ENCODE measurements at regions not wholly inside any gene's neighbourhood (a gene's known extent, or its start where the extent isn't known, plus 50 kb on each side); places are given as distances from the start of the nearest gene placed in this dataset.

DNA sequence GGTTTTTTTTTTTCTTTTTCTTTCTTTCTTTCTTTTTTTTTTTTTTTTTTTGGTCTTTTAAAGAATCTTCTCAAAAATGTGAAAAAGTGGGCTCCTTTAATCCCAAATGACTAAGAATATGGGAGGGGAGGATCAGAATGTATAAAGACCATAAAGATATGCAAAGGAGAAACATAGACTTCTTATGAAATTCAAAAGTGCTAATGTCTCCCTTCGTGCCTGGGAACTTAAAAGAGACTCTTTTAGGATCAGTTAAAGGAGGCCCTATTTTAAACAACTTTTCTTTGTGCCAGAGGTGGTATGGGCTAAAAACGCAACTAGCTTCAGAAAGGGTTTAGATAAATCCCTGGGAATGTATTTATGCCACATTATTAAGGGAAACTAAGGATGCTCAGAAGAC, 54.2 kb upstream of the KAZN start:
- TF ChIP-seq FOXM1 (IDR thresholded peaks at IDR 0.05; ENCODE audit: borderline replicate concordance, low read depth) (no peak), EP300 (IDR thresholded peaks at IDR 0.05; ENCODE audit: borderline replicate concordance) (no peak), RAD21 (IDR thresholded peaks at IDR 0.05; ENCODE audit: low read depth) (no peak), CREB1 (IDR thresholded peaks at IDR 0.05; ENCODE audit: low read depth) (no peak), CEBPB (IDR thresholded peaks at IDR 0.05) (no peak), YY1 (IDR thresholded peaks at IDR 0.05; ENCODE audit: low read depth) (no peak), TAF1 (IDR thresholded peaks at IDR 0.05; ENCODE audit: low read depth) (no peak), TEAD4 (IDR thresholded peaks at IDR 0.05) (no peak), USF1 (IDR thresholded peaks at IDR 0.05) (no peak), NFIC (IDR thresholded peaks at IDR 0.05) (no peak), ZBTB7A (IDR thresholded peaks at IDR 0.05; ENCODE audit: low read depth) (no peak), TCF12 (IDR thresholded peaks at IDR 0.05; ENCODE audit: low read depth) (no peak)
- TF ChIP-seq, protein P1, sequence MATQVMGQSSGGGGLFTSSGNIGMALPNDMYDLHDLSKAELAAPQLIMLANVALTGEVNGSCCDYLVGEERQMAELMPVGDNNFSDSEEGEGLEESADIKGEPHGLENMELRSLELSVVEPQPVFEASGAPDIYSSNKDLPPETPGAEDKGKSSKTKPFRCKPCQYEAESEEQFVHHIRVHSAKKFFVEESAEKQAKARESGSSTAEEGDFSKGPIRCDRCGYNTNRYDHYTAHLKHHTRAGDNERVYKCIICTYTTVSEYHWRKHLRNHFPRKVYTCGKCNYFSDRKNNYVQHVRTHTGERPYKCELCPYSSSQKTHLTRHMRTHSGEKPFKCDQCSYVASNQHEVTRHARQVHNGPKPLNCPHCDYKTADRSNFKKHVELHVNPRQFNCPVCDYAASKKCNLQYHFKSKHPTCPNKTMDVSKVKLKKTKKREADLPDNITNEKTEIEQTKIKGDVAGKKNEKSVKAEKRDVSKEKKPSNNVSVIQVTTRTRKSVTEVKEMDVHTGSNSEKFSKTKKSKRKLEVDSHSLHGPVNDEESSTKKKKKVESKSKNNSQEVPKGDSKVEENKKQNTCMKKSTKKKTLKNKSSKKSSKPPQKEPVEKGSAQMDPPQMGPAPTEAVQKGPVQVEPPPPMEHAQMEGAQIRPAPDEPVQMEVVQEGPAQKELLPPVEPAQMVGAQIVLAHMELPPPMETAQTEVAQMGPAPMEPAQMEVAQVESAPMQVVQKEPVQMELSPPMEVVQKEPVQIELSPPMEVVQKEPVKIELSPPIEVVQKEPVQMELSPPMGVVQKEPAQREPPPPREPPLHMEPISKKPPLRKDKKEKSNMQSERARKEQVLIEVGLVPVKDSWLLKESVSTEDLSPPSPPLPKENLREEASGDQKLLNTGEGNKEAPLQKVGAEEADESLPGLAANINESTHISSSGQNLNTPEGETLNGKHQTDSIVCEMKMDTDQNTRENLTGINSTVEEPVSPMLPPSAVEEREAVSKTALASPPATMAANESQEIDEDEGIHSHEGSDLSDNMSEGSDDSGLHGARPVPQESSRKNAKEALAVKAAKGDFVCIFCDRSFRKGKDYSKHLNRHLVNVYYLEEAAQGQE (IDR thresholded peaks at IDR 0.05; ENCODE audit: low read depth) = no peak

GRCh38 chr1:14545422-14546025, 53.0 kb upstream of the KAZN start:
- no peak for TF ChIP-seq TCF12 (IDR thresholded peaks at IDR 0.05; ENCODE audit: low read depth)
- TF ChIP-seq, protein P1 (IDR thresholded peaks at IDR 0.05; ENCODE audit: low read depth) = no peak

DNA sequence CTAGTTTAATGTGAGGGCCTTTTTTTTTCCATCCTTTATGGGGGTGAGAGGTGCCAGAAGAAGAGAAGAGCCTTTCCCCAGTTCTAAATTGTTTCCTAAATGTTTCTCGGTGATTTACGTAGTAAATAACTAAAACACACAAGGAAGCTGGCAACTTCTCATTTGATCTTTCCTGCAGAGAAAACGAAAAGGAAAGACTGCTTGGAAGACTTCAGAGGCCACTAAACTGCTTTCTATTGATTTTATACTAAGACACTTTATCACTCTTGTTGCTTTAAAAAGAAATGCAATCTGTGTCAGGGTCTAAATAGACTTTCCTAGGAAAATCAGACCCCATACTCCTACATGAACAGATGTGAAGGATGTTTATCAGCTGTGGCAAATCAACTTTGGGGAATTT, 52.1 kb upstream of the KAZN start:
- no peak for TF ChIP-seq EP300 (IDR thresholded peaks at IDR 0.05; ENCODE audit: borderline replicate concordance)
- TF ChIP-seq TCF12 (IDR thresholded peaks at IDR 0.05; ENCODE audit: low read depth) = no peak
- TF ChIP-seq TEAD4 (IDR thresholded peaks at IDR 0.05) = no peak
- TF ChIP-seq CEBPB (IDR thresholded peaks at IDR 0.05) = no peak
- TF ChIP-seq FOXM1 (IDR thresholded peaks at IDR 0.05; ENCODE audit: borderline replicate concordance, low read depth) = no peak
- no peak for TF ChIP-seq ZBTB7A (IDR thresholded peaks at IDR 0.05; ENCODE audit: low read depth)
- TF ChIP-seq, protein P2, sequence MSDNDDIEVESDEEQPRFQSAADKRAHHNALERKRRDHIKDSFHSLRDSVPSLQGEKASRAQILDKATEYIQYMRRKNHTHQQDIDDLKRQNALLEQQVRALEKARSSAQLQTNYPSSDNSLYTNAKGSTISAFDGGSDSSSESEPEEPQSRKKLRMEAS (IDR thresholded peaks at IDR 0.05) = no peak
- TF ChIP-seq, protein P1 (IDR thresholded peaks at IDR 0.05; ENCODE audit: low read depth) = no peak
- TF ChIP-seq NFIC (IDR thresholded peaks at IDR 0.05) = no peak
- TF ChIP-seq EGR1 (IDR thresholded peaks at IDR 0.05) = no peak
- TF ChIP-seq CREB1 (IDR thresholded peaks at IDR 0.05; ENCODE audit: low read depth) = no peak
- no peak for TF ChIP-seq YY1 (IDR thresholded peaks at IDR 0.05; ENCODE audit: low read depth)
- TF ChIP-seq TAF1 (IDR thresholded peaks at IDR 0.05; ENCODE audit: low read depth) = no peak
- no peak for TF ChIP-seq RAD21 (IDR thresholded peaks at IDR 0.05; ENCODE audit: low read depth)
- TF ChIP-seq USF1 (IDR thresholded peaks at IDR 0.05) = no peak
